NCI-H2227 (cell line): ENCODE measurements at regions not wholly inside any gene's neighbourhood (a gene's known extent, or its start where the extent isn't known, plus 50 kb on each side); places are given as distances from the start of the nearest gene placed in this dataset.
"Not testable (repeated sequence)": the region's sequence is repeated elsewhere in the genome, so short reads cannot be mapped to it uniquely, and the experiment has no call there.

Source experiments
- DNase-seq: peaks from one replicate; lab custom pipeline; 2025; ENCODE audit not compliant: unreplicated experiment; lab: John Stamatoyannopoulos, UW

DNA sequence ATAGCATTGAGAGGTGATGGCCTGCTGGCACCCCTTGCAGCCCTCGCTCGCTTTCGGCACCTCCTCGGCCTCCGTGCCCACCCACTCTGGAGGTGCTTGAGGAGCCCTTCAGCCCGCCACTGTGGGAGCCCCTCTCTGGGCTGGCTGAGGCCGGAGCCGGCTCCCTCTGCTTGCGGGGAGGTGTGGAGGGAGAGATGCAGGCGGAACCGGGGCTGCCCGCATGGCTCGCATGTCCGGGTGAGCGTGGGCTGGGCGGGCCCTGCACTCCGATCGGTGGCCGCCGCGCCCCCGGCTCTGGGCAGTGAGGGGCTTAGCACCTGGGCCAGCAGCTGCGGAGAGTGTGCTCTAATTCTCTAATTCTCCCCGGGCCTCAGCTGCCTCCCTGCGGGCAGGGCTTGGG is 101.1 kb downstream of the KIF4B start:
- no peak for DNase-seq

DNA sequence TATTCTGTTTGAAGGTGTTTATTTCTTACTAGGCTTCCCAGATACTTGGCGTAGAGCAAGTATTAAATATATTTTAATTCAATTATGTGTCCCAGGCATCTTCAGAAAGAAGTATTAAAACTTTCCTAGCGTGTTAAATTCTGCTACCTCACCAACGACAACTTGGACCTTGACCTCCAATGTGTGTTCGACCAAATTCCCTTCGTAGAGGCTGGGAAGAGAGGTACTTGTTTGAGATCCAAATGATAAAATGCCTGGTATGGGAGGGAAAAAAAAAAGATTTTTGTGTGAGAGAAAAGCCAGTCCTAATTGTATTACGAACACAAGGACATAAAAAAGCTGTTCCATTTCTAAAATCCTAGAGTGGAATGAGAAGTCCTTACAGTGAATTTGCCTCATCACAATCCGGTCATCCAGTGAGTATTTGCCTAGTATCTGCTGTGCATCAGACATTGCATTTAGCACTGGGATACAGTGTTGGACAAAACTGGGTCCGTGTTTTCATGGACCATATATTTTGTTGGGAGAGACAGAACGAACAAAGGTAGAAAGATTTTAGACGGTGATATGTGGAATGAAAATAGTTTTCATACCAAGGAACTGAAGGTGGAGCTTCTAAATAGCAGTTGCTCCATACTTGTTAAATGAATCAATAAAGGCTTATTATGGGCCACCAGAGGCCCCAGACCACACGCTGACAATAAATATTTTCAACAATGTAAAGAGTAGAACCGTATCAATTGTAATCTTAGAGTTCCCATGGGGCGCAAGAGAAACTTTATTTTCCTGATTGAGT is 103.1 kb downstream of the KIF4B start:
- no peak for DNase-seq

DNA sequence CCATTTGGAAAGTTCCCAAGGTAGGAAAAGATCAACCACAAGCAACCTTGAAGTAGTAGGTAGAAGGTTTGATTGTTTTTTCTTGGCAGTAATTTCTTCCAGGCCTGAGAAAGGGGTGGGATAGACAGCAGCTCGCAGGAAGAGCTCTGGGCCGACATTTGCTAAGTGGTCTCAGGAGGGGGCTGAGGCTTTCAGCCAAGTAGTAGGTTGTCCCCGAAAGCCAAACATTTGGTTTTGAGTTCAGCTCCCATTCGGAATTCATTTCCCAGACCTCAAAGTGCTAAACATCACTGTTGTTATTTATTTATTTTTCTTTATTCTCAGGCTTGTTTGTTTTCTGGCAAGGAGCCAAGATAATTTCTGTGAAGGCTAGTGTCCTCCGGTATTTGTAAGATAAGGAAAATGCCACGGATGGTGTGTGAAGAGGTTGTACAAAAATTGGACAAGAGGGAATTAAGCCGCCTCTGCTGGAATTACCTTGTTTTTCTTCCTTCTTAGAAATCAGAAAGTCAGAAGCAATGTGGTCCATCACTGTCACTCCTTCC is 112.1 kb downstream of the KIF4B start:
- DNase-seq: peak; percentile 65

DNA sequence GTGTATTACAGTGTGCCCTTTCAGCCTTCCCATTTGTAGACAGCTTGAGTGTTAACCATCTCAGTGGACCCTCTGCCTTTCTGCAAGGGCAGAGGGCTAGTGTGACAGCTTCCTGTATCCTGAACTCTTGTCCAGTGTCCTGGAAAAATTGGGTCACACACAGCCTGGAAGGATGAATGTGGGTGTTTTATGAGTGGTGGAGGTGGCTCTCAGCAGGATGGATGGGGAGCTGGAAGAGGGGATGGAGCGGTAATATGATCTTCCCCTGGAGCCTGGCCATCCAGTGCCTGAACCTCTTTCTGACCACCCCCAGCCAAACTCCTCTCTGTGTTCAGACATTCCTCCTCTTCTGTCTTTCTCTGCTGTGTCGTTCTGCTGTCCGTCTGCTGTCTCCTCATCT is 113.0 kb downstream of the KIF4B start:
- DNase-seq: no peak

DNA sequence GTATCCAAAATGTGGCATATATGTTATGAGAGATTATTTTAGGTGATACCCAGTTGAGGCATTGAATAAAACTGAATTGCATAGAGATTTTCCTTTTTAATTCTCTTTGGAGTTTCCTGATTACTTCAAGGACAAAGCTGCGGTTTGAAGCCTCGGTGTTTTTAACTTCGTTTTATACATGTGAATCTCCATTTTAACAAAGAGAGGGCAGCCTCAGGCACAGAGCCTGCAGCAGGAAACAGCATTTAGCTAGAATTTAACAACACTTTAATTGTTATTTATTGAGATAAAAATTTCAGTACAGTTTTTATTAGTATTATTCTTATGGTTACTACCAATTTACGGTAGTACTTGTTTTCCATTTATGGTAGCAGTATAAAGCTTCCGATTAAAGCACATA is 114.0 kb downstream of the KIF4B start:
- DNase-seq: no peak

DNA sequence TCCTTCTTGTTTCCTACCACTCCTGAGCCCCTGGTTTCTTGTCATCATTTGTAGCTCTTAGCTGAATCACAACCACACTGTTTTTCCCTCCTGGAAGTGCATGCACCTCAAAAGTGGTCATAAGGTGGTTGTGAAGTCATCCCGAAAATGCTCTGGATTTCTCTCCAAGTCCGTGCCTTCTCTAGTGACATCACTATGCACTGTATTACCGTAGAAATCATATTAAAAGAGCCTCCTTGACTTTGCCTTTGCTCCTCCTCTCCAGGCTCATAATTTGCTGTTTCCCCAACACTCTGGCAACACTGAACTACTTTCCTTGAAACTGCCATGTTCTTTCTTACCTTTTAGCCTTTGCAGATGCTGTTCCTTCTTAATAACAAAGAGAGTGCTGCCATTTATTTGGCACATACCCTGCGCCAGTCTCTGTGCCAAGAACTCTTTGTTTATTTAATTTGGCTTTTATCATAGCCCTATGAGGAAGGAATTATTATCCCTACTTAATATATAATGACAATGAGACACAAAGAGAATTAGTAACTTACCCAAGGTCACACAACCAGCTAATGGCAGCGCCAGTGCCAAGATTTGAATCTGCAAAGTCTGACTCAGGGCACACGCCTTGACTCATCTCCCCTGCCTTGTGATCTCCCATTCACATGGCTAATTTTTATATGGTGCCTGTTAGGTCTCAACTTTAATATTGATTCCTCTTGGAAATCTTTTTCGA is 115.4 kb downstream of the KIF4B start:
- DNase-seq: no peak

DNA sequence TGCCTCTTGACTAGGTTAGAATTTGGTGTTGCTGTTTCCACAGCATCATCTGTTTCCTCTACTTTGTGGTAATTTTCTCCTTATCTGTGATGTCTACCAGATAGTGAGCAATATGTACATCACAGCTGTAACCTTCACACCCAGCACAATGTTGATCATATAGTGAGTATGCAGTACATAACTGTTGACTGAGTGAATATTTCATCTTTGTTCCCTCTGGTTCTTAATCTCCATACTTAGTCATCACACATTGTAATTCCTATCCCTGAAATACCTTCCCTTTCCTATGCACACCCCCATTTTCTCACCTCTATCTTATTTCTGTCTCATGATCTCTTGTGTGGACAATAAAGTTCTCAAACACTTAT is 115.9 kb downstream of the KIF4B start:
- no peak for DNase-seq

DNA sequence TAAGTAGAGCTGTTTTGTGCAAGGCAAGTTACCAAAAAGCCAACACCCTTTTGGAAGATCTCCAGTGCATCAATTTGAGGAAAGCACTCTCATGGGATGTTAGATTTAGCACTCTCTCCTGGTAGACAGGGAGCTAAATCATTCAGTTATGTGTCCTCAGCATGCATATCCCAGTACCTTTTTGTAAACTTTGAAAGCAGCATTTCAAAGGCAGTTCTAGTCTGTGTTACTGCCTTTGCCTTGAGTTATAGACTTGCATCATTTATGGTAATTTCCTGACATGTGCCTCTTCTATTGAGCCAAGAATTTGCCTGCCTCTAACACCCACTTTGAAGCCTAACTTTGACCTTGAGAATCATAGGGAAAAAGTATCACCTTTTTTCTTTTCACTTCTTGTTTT is 120.6 kb downstream of the KIF4B start:
- no peak for DNase-seq

DNA sequence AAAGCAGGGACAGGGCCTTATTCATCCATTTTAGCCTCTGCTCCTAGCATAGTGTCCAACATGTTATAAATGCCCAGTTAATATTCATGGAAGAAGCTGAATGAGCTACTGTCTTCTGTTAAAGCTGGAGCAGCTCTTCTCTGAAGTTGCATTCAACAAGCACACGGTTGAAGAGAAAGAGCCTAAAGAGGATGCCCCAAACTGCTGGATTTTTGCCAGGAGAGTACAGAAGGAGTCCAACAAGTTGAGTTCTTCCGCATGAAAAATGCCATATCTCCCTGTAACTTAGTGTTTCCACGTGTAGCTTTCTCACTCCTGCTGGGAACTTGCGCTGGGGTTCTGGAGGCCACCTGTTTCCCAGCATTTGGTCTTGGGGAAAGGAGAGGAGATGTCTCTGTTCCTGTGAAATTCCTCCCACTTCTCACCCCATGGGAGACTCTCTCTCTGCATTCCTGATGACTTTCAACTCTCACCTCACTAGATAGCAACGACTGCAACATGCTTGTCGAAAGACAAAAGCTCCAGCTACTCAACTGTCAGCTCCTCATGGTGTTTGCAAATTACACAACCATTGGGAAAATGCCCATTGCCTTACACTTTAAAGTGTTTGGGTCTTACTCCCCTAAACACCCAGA is 122.8 kb downstream of the KIF4B start:
- no peak for DNase-seq

DNA sequence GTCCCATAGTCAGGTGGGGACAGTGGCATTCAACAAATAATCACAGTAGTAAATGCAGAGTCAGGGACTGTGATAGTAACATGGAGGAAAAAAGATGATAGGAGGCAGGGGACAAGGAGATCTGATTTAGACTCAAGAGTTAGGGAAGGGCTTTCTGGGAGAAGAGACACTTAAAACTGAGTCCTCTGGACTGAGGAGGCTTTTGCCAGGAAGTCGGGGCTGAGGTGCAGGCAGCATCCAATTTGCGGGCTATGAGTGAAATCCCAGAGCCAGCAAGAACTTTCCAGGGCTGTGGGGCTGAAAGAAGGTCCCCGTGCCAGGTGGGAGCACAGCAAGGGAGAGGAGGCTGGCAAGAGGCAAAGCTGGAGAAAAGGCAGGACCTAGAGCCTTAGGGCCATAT is 124.1 kb downstream of the KIF4B start:
- DNase-seq: no peak

DNA sequence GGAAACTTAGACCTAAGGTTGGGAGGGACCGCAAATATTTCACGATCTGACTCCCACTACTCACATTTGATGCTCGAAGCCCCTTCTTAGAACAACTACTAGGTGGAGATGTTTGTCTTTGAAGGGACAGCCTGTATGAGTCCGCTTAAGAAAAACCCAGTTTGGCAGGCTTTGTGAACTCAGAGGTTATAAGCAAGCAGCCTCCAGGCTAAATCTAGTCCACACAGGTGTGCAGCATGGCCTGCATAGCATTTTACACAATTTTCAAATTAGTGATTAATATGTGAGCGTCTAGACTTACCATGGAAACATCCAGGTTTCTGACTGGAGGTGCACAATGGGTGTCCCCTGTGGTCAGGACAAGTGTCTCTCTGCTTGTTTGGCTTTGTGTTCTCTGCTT is 127.1 kb downstream of the KIF4B start:
- DNase-seq: no peak

DNA sequence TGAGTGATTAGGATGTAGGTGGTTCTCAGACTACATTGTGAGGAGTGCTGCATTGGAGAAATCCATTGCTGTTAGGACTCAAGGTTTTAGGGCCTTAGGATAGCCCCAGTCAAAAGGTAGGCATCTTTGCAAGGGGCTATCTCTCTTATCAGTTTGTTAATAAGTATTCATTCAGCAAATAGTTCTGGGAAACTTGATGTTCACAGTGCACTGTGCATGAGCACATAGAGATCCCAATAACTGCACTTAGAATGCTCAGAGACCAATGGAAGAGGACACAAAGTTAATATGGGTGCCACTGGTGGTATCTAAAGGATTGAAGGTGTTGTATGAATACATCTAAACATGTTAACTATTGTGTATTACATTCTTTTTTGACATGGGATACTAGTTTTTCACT is 131.4 kb downstream of the KIF4B start:
- no peak for DNase-seq

DNA sequence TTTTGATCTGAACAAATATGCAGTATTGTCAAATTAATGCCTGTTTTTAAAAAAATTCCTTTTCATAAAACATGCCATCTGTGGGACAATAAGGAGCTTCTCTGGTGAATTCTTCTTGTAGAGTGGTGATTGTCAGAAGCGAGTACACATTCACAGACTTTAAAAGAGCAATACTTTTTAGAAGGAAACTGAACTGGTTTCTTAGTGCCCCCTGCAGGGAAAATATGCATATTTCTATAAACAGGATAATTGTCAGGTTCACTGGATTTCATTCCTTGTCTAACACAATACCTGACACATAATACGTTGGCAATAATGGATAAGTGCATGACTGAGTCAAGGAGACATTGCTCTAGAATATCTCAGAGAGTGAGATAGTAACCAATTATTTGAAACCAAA is 133.7 kb downstream of the KIF4B start:
- DNase-seq: no peak

DNA sequence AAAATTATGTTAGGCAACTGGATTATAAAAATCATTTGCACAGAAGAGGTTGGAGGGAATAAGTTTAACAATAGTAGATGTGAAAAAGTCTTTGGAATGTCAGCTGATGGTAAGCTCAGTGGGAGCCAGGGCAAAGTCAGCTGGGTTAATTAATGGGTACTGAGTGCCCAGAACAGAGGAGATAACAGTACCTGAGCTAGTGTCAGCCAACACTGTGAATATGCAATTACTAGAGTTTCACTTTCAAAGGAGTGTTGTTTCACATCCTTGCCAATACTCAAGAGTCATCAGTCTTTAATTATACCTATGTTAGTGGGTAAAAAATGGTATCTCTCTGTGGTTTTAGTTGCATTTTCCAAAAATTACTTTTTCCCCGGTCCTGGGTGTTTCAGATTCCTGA is 135.1 kb downstream of the KIF4B start:
- DNase-seq: no peak

DNA sequence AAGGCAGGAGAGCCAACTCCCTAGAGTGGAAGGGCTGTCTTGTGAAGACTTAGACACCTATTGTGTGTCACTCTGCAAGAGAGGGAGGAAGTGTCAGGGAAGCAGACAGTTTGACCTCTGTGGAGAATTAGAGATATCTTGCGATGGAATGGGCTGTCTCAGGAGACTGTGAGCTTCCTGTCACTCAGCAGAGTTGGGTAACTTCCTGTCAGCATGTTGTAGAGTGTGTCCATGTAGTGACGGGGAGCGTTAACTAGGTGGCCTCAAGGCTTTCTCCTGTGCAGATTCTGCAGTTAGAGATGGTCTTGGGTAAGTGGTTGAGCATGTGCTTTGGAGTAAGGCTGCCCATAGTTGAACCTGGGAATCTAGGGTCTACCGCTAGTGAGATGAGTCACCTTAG is 136.5 kb downstream of the KIF4B start:
- DNase-seq: no peak

DNA sequence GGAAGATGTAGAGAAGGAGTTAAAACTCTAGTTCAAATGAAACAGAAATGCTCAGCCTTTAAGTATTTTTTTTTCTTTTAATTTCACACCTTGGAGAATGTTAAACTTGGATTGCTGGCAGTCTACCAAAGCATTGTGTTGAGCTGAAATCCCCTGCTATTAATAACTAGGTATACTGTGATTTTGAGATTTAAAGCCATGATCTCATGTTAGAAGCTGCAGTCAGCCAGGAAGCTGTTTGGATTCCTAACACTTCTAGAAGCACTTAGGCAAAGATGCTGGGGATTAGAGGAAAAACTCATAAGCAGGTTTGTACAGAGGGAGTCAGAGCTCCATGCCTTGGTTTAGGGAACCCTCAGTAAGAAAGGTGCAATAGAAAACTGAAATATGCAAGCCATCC is 141.4 kb downstream of the KIF4B start:
- peak; percentile 9 for DNase-seq

DNA sequence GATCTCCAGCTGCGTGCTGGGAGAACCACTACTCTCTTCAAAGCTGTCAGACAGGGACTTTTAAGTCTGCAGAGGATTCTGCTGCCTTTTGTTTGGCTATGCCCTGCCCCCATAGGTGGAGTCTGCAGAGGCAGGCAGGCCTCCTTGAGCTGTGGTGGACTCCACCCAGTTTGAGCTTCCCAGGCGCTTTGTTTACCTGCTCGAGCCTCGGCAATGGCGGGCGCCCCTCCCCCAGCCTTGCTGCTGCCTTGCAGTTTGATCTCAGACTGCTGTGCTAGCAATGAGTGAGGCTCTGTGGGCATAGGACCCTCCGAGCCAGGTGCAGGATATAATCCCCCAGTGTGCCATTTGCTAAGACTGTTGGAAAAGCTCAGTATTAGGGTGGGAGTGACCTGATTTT is 149.5 kb downstream of the KIF4B start:
- DNase-seq: not testable (repeated sequence)

DNA sequence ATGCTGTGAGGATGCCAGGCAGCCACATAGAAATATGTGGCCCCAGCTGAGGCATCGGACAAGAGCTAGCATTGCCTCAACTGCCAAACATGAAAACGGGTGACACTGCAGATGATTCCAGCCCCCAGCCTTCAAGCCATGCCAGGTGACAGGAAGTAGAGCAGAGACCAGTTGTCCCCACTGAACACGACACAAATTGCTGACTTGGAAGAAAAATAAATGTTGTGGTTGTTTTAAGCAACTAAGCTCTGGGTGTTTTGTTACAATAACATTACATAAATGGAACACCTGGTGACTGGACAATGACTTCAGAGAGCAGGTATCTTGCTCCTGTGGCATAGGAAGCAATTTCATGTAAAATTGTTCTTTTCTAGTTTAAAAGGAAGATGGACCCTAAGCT is 154.2 kb downstream of the KIF4B start:
- no peak for DNase-seq

DNA sequence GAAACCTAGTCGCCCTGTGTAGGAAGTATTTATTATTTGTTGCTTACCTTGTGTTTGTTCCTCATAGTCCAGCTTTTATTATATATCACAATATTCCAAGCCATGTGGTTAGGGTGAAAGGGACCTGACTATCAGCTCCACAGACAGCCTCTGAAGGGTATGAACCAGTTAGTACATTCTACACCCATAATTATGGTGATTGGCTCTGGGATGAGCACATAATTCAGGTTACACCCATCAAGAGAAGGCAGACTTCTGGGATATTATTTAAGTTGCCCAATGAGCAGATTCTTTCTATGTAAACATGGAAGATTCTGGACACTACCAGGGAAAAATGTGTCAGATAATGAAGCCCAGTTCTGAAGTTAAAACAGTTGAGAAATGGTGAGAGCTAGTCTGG is 168.0 kb downstream of the KIF4B start:
- no peak for DNase-seq

DNA sequence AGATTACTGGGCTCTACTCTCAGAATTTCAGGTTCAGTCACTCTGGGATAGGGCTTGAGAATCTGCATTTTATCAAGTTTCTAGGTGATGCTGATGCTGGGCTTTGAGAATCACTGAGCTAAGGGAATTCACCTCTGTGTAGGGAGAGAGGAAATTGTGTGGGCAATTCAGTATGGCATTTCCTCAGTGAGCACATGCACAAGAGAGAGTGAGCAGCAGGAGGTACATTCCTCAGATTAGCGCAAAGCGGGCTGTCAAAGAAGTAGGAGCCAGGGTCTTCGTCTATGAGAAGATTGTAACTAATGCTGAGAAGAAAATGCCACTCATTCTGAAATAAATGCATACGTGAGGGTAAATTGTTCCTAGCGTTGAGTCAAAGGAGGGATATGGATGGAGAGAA is 175.9 kb downstream of the KIF4B start:
- DNase-seq: no peak

DNA sequence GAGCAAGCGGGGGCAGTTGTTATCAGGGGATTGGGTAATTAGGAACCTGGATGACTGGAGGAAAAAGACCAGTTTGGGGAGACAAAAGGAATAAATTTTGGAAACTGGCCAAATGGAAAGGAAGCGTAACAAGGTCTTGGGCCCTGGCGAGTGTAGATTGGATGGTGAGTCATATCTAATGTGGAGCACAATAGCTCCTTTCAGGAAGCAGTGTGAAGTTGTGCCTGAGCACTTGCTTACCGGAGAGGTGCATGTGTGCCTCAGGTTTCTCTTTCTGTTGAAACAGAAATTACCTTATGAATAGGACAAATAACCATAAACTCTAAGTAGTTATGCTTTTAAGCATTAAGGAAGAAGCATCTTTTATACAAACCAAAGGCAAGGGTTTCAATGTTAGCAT is 176.4 kb downstream of the KIF4B start:
- peak; percentile 9 for DNase-seq

DNA sequence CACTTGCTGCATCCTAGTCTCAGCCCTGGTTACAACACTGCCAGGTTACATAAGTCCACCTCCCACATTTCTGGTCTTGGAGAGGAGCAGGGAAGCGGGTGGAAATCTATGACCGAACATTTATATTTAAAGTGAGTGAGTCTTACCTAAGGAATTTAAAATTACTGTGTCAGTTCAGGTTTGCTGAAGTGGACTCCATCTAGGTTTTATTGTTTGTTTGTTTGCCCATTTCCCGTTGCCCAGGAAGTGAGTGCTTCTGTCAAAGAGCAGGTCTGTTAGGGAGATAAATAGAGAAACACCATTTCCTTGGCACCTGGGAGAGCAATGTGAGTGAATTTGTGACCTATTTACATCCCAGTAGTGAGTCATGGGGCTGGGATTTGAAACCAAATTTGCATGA is 179.5 kb downstream of the KIF4B start:
- DNase-seq: no peak
